ENCODE measurements at regions not wholly inside any gene's neighbourhood (a gene's known extent, or its start where the extent isn't known, plus 50 kb on each side); places are given as distances from the start of the nearest gene placed in this dataset.

GRCh38 chr15:39184701-39185390, 396.0 kb upstream of the THBS1 start:
- TF ChIP-seq CTCF (IDR thresholded peaks at IDR 0.05) = no peak
- no peak for TF ChIP-seq SIN3A (IDR thresholded peaks at IDR 0.05; ENCODE audit: borderline replicate concordance, insufficient read depth, low read depth, low read length)
- no peak for TF ChIP-seq REST (IDR thresholded peaks at IDR 0.05; ENCODE audit: insufficient read depth in 1 of 2, low read depth in 2 of 2, low read length in 1 of 2)

Measured in Panc1 (cell line).